ENCODE measurements at regions not wholly inside any gene's neighbourhood (a gene's known extent, or its start where the extent isn't known, plus 50 kb on each side); places are given as distances from the start of the nearest gene placed in this dataset.

DNA sequence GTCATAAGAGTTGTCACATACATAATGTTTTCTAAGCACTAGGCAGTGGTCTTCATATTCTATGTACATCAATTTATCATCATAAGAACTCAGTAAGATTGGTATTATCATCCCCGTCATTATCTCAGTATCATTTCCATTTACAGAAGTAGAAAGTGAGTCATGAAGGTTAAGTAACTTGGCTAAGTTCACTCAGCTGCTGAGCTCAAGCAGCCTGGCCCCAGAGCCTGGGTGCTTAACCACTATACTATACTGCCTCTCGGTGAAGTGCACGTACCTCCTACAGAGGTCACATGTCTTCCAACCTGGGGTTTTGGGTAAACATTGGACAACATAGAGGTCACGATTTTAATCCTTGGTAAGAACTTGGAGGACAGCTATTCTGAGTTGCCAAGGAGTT, 161.5 kb upstream of the GATB start:
- no peak for DNase-seq

DNA sequence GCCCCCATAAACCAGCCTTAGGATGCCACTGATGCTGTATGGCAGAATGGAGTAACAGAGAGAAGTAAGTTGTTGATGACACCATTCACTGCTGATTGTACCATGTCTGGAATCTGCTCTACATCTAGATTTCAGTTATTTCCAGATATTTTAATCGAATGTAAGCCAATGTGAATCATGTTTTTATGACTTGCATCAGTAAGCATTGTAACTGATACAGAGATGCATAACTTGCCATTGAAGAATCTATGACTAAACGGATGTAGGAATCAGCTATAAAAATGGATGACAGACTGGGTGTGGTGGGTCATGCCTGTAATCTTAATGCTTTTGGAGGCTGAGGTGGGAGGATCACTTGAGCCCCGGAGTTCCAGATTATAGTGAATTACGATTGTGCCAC, 161.0 kb upstream of the GATB start:
- DNase-seq: no peak

DNA sequence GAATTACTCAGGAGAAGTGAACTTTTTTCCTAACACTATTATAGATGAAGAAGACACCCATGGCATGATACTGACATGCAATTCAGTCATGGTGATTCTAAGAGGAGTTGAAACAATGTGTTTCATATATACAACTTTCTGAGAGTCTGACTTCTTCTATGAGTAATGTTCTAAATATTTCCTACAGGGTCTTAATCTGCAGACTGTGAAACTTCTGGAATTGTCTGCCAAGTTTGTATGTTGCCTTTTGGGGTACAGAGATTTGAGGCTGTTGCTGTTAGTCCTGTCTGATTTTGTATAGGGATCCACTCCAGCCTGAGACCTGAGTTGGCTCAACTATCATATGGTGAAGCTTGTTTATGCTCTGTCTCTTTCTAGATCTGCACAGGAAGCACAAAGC, 160.6 kb upstream of the GATB start:
- no peak for DNase-seq

DNA sequence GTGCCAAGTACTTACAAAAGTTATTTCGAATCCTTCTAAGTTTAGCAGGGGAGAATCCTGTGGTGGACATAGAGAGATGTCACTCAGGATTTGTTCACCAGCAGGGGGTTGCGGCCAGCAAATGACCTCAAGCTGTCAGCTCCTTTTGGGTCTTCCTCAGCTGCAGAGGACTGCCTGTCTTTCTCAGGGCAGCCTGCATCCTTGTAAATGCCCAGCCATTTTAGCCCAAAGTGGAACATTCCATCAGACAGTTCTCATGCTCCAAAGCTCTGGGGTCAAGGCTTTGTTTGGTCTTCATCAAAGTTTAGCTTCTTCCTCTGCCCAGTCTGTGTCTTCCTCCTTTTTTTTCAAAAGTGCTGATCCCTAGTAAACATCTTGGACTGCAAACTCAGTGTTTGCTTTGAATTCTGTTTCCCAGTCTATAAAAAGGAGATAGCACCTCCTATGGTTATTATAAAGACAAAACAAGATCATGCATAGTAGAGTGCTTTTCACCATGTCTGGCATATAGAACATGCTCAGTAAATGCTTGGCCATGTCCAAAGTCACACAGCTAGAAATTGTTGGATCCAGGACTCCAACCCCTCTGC, 156.4 kb upstream of the GATB start:
- DNase-seq: no peak

DNA sequence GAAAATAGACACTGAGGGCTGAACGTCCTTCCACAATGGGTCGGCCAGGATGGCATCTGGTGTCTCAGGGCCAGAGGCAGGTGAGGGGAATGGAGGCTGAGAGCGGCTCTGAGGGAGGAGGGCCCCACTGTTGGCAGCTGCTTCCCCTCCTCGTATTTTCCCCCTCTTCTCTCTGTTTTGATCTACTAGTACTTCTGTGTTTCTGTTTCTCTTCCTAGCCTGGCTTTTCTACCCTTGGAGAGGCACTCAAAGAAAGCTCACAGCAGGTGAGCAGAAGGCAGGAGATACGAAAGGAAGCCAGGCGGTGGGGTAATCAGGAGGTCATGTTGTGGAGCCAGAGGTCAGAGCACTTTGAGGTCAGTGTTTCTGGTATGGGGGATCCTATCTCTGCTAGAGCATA, 151.8 kb upstream of the GATB start:
- DNase-seq: no peak

DNA sequence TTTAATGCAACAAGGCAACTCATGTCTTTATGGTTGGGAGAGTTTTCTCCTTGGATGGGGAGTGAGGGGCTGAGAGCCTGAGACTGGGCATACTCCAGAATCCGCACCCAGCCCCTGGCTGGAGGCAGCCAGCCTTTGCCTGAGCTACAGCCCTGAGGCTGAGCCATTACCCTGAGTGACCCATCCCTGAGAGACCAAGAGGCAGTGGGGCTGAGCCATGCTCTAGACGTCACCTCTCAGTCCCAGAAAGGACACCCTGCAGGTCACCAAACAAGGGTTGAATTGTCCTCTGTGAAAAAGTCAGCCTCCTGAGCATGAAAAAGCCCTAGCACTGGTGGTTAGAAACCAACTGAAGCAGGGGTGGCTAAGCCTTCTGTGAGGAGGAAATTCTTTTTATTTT, 151.2 kb upstream of the GATB start:
- DNase-seq: no peak

DNA sequence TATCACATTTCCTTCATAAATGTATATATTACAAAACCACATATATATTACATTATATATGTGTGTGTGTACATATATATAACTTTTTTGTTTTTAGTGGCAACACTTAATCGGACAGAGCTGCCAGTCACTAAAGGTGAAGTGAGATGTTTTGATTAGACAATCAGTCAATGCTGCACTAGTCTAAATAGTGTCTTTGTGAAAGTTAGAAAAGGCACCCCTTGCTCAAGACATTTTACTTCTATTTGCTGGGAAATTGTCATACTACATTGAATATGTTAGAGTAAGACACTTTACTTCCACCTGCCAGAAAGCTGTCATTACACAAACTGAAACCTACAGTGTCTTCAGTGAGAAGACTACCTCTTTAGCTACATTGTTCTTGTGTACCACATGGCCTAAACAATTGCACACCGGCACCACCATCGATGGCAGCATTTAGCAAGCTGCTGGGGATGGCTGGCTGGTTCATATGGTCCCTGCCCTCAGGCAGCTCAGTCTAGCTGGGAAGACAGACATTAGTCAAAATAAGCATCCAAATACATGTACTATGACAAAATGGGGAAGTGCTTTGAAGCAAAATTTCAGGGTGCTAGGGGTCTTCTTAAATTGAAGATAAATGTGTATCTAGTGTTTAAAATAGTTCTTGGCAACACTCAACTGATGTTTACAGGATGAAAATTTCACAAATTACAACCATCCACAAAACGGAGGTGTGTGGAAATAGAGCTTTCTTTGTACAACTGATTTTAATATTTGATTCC, 148.1 kb upstream of the GATB start:
- DNase-seq: no peak

DNA sequence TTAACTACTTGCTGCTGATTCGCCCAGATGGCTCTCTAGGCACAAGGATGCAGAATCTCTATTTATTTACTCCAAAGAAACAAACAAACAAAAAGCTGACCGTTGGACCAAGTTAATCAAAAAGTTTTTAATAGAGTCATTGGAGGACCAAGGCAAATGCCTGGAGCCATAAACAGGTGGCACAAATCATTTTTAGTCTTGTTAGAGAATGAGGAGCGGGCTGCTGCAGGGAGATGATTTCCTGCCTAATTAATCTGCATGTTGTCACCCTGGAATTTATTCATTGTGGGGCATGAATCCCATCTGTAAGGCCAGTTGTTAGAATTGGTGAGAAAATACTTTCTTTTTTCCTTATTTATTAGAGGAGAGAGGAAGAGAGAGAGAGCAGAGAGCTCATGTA, 147.4 kb upstream of the GATB start:
- DNase-seq: no peak

DNA sequence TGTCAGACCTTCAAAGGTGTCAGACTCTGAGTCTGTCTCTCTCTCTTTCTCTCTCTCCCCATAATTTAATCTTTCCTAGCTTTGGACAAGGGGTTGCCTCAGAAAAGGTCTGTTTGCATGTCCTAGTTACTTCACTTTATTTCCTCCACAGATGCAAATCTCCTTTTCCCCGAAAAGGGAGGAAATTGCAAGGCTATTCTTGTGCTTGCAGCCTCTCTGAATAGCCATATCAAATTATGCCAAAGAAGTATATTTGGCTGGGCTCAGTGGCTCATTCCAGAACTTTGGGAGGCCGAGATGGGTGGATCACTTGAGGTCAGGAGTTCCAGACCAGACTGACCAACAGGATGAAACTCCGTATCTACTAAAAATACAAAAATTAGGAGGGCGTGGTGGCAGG, 145.6 kb upstream of the GATB start:
- no peak for DNase-seq

DNA sequence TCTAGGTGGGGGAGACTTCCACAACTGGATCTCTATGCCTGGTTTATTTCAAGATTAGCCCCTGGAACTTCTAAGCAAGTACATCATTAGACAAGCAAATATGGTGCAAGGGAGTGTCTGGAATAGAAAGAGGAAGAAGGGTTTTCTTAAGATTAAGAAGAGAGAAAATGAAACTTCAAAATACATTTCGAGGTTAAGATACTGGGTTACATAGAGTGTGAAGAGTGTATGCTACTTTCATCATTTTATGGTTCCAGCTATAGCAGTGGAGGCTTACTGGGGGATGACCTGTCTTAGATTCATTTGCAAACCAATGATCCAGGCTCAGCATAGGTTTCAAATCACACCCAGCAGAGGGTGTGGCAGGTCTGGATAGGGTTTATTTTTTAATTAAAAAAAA, 144.4 kb upstream of the GATB start:
- no peak for DNase-seq

DNA sequence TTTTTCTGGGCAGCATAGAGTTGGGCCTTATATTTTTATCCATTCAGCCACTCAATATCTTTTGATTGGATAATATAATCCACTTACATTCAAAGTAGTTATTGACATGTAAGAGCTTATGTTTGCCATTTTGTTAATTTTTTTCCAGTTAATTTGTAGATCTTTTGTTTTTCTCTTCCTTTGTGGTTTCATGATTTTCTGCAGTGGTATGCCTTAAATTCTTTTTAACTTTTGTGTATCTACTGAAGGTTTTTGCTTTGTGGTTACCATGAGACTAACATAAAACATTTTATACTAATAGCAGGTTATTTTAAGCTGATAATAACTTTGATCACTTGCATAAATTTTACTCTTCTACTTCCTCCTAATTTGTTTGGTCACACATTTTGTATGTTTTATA, 140.8 kb upstream of the GATB start:
- DNase-seq: no peak

DNA sequence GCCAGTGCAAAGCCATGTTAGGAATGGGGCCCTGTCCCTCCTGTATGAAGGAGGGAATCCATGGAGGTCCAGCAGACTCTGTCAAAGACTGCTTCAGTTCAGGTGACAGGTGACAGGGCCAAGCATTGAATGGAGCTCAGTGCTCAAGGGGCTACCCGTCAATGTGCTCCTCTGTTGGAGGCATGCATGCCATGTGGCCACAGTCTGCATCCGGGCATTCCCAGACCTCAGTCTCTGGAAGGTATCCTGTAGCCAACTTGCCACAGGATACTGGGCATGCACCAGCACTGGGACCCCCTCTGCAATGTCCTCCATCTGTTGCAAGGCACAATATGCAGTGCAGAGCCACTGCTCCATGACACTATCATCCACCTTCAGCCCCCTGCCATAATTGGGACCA, 136.1 kb upstream of the GATB start:
- DNase-seq: no peak

DNA sequence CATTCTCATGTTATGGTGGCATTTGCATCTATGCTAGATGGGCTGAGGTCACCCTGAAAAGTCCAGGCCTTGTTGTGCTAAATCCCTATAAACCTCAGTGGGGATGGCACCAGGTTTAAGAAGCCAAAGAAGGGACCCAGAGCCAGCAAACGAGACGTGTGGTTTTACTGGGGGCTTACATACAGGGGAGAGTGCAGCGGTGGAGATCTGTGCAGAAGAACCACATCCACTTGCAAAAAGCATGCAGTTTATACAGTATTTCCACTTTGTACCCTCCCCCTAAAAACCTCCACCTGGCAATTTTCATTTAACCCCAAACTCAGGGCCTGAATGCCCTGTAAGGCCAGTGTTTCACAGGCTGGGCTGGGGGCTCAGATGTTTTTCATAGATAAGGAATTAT, 134.9 kb upstream of the GATB start:
- no peak for DNase-seq

DNA sequence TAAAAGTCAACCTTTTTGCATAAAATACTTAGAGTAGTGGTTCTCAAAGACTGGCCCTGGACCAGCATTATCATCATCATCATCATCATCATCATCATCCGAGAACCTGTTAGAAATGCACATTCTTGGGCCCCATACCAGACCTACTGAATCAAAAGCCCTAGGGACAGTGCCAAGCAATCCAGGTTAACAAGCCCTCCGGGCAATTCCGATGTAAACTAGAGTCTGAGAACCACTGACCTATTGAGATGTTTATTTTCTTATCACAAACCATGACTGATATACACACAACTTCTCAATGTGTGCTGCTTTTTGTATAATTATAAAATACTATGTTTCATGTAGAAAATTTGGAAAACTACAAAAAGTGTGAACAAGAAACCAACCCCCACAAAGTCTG, 133.4 kb upstream of the GATB start:
- no peak for DNase-seq

DNA sequence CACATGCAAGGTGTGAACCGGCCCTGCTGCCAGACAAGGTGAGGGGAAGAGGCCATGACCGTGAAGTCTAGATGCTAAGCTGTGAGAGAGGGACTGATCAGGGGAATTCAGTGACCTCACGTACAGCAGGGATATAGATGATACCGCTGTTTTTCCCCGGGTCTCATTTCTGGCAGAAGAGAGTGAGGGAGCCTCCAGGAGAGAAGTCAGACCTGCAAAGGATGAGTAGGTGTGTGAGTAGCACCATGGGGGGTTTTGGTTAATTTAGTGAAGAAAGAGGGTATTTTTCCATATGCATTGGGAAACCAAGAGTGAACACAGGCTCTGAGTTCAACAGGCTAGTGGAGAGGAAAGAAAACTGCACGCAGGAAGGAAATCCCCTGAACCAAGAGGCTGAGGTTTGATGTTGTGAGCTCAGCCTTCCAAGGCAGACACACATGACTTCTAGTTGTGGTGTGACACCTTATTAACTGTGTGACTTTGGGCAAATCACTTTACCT, 127.6 kb upstream of the GATB start:
- DNase-seq: no peak

DNA sequence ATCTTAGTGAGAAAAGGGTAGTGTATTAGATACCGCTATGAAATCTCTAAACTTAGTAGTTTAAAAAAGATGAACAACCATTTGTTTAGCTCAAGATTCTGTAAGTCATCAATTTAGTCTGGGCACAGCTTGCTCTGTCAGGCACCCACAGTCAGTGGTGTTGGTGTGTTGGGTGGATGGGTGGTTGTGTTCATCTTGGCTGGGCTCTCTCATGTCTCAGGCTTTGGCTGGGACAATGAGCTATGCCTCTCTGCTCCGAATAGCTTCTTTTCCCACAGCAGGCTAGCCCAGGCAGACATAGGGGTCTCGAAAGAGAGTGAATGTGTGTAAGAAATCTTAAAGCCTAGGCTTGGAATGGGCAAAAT, 127.0 kb upstream of the GATB start:
- DNase-seq: no peak

DNA sequence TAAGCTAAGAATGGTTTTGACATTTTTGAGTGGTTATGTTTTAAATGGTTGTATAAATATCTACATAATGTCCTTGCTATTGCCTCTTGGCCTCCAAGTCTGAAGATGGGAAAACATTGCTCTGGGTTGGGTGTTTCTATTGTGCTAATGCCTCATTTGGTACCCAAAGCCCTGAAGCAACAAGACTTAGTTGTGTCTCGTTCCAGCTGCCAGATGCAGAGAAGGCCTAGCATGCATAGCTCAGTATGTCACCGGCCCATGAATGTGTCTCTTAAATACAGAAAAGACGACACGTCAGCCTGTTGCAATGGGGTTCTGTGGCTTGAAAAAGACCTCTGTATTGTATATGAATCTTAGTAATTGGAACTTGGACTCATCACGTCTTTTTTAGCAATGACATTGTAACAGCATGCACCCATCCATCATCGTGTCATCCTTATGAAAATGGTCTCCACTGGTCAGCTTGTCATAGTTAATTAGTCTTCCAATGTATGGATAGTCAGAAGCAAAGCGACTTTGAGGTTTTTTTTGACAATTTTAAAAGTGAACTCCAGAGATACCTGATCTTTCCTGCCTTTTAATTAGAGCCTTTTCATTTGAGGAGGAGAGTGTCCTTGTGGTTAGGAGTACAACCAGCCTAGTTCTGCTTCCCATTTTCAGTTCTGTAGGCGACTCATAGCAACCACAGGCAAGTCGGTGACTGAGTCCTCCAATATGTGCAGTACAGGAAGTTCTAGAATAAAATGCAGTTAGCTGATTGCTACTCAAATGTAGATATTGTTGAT, 126.4 kb upstream of the GATB start:
- DNase-seq: no peak

DNA sequence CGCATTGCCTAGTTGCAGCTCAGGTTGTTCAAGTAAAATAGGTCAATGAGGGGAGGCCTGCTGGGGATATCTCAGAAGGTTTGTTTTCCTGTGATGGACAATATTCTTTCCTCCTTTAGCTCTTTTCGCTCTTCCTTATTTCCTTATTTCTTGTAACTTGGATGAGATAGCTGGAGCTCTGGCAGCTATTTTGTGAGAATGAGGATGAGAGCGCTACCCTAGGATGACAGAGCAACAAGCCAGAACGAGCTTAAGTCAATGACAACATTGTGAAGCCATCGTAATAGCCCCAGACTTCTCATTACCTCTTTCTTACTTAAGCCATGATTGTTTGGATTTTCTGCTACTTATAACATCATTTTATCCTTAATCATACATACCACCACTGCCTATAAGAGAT, 124.3 kb upstream of the GATB start:
- no peak for DNase-seq

DNA sequence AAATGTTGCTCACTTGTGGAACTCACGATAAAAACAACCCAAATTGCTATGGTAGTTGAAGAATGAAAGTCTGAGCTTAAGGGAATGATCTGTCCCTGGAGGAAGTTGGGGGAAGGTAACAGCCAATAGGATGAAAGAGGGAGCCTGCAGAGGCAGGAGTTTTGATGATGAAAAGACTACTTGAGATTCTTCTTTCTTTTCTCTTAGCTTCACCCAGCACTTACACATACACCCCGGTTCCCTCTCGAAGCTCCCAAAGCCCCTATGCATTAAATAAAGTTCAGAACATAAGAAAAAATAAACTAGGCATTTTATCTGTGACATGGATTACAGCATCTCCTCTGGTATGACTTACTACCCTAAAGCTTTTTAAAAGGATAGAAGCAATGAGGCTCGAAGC, 122.9 kb upstream of the GATB start:
- DNase-seq: no peak

DNA sequence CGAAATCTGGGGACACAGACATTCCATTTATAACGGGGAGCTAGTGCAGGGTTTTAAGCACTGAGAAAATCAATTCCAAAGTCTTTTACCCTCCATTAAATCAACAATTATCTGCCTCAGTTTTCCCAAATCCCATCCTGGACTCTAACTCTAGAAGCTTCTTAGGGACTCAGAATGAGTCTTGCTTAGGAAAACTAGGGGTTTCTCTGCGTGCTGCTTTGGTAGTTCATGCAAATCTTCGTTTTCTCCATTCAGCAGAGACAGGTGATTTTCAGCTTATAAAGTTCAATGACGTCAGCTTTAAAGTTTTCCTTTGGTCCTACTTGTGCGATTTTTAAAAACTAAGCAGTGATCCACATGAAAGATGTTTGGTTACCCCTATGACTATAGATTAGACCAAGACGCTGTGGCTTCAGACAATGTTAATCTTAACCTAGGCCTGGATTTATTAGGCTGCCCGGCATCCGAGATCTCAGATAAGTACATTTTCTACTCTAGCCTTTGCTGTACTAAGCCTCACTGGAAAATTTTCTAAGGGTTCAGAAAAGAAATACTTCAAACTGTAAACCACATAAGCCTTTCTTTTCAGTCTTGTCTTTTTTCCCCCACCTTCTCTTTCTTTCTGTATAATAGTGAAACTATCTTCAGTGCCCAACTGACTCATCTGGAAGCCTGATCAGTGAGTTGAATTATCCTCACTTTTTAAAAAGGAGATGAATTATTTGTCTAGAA, 121.4 kb upstream of the GATB start:
- DNase-seq: no peak

DNA sequence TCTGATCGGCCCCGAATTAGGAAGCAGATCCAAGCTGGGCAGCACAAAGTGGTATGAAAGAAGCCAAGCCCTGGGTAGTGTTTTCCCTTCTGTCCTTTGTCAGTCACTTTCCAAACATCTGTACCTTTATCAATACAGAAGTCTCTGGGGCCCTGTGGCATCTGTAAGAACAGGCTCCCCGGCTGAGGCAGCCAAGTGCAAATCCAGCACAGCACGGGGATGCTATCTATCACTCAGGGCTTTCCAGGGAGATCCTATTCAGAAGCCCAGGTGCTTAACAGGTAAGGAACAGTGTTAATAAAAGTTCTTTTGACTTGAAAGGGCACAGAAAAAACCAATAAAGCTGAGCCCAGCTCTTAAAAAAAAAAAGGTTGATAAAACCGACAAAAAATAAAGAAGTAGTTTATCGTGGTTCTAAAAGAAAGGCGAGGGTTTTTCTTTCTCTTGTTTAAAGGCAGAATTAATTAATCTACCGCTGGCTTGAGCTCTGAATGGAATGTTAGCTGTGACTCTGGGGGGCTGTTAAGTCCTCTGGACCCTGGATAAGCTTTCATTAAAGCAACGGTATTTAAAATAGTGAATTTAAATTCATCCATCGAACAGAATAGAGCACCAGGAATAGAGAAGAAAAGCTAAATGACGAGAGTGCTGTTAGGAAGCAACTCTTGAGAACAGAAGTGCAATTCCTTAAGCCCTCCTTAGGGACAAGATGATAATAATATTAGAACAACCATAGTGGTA, 119.1 kb upstream of the GATB start:
- no peak for DNase-seq

DNA sequence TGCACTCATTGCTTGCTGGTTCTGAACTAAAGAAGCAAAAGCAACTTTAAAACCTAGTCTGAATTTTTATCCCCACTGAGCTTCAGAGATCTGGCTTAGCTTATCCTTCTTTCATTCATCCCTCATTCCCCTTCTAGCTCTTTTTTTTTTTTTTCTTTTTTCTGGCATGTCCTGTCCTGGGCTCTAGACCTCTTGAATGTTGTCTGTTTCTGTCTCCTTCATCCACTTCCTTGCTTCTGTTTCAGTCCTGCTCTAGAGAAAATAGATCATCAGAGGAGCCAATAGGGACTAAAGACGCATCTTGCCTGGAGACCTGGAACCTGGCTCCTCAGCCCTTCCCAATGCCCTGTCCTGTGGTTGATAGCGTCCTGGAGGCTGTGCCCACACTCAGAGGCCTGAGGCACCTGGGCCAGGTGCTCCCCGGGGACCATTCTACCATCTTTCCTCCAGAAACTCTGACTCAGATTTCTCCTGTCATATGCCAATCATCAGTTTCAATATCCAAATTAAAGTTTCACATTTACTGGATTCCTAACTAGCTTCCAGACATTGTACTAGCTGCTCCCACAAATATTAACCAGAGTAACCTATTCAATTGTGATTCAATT, 115.7 kb upstream of the GATB start:
- DNase-seq: no peak

Data from NCI-H2081 (cell line).